ENCODE measurements at regions not wholly inside any gene's neighbourhood (a gene's known extent, or its start where the extent isn't known, plus 50 kb on each side); places are given as distances from the start of the nearest gene placed in this dataset.

DNA sequence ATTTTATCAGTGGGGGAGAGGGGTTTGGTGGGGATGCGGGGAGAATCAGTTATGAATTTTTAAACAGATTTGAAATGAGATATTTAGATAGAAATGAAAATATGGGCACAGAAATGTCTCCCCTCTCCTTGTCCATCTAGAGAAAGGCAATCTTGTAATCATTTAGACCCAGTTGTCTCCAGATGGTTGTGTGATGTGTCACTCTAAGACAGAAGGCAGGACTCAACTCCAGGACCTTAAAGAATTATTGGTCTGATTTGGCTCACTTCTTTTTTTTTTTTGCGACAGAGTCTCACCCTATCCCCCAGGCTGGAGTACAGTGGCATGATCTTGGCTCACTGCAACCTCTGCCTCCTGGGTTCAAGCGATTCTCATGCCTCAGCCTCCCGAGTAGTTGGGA is 77.2 kb downstream of the EOMES start:
- Histone ChIP-seq H3K9ac (ENCODE audit: insufficient read depth in 1 of 2, low read depth in 2 of 2, low read length in 2 of 2) (no peak overlapping the region), H3K79me2 (ENCODE audit: control insufficient read depth, insufficient read depth, low read length) (no peaks in the 10 kb centered on the region), H3K27ac (ENCODE audit: extremely low read depth, low read depth, low read length) (no peak overlapping the region), H3K9me3 (replicated peaks; ENCODE audit: control insufficient read depth, insufficient read depth, low read depth, low read length) (no peaks in the 10 kb centered on the region), H3K36me3 (ENCODE audit: control insufficient read depth, insufficient read depth, low read length) (no peaks in the 10 kb centered on the region), H3K9me1 (ENCODE audit: control insufficient read depth, insufficient read depth, low read length) (no peaks in the 10 kb centered on the region), H3K4me2 (ENCODE audit: insufficient read depth, low read length) (no peak overlapping the region), H4K20me1 (replicated peaks; ENCODE audit: control insufficient read depth, insufficient read depth, low read length) (no peaks in the 10 kb centered on the region), H3K4me3 (no peak overlapping the region), H3K27me3 (ENCODE audit: control insufficient read depth in 2 of 2, insufficient read depth in 2 of 2, low read length in 2 of 2) (no peaks in the 10 kb centered on the region), H3K4me1 (replicated peaks in 1 of 2; ENCODE audit: control insufficient read depth in 2 of 2, insufficient read depth in 2 of 2, low read length in 2 of 2) (no peaks in the 10 kb centered on the region), H2AFZ (ENCODE audit: low read depth, low read length) (no peak overlapping the region)
- POLR2A ChIA-PET, result no interaction called here
- FAIRE-seq (no peak), ATAC-seq (no peak), DNase-seq (ENCODE audit: extremely low read depth in 1 of 4, low spot score in 3 of 4) (no peak)
- CTCF ChIA-PET (ENCODE audit: low intra/inter-chr PET ratio), result no interaction called here
- WGBS (ENCODE audit: insufficient coverage, low coverage, missing lambda C conversion rate), result 0% methylated on average over 4 of the region's 4 CpGs
- in situ Hi-C loops (cut with MboI) (no loop called here), intact Hi-C loops (cut with micrococcal nuclease) (no loop called here)
- TF ChIP-seq ZNF431 (CRISPR knock-in tag; IDR thresholded peaks at IDR 0.05) (no peak), ZNF3 (CRISPR knock-in tag; IDR thresholded peaks at IDR 0.05) (no peak), CBFA2T3 (IDR thresholded peaks at IDR 0.05) (no peak), SMARCE1 (IDR thresholded peaks at IDR 0.05) (no peak), YY1 (IDR thresholded peaks at IDR 0.05; ENCODE audit: borderline replicate concordance in 1 of 3, control insufficient read depth in 1 of 3, extremely low read depth in 1 of 3, insufficient read depth in 3 of 3, insufficient read length in 1 of 3, insufficient replicate concordance in 2 of 3, low read depth in 1 of 3, low read length in 2 of 3) (no peak), RB1 (IDR thresholded peaks at IDR 0.05; ENCODE audit: low read depth) (no peak)
- TF ChIP-seq, protein P1, sequence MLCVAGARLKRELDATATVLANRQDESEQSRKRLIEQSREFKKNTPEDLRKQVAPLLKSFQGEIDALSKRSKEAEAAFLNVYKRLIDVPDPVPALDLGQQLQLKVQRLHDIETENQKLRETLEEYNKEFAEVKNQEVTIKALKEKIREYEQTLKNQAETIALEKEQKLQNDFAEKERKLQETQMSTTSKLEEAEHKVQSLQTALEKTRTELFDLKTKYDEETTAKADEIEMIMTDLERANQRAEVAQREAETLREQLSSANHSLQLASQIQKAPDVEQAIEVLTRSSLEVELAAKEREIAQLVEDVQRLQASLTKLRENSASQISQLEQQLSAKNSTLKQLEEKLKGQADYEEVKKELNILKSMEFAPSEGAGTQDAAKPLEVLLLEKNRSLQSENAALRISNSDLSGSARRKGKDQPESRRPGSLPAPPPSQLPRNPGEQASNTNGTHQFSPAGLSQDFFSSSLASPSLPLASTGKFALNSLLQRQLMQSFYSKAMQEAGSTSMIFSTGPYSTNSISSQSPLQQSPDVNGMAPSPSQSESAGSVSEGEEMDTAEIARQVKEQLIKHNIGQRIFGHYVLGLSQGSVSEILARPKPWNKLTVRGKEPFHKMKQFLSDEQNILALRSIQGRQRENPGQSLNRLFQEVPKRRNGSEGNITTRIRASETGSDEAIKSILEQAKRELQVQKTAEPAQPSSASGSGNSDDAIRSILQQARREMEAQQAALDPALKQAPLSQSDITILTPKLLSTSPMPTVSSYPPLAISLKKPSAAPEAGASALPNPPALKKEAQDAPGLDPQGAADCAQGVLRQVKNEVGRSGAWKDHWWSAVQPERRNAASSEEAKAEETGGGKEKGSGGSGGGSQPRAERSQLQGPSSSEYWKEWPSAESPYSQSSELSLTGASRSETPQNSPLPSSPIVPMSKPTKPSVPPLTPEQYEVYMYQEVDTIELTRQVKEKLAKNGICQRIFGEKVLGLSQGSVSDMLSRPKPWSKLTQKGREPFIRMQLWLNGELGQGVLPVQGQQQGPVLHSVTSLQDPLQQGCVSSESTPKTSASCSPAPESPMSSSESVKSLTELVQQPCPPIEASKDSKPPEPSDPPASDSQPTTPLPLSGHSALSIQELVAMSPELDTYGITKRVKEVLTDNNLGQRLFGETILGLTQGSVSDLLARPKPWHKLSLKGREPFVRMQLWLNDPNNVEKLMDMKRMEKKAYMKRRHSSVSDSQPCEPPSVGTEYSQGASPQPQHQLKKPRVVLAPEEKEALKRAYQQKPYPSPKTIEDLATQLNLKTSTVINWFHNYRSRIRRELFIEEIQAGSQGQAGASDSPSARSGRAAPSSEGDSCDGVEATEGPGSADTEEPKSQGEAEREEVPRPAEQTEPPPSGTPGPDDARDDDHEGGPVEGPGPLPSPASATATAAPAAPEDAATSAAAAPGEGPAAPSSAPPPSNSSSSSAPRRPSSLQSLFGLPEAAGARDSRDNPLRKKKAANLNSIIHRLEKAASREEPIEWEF (CRISPR knock-in tag; IDR thresholded peaks at IDR 0.05), result no peak
- TF ChIP-seq, protein P2, sequence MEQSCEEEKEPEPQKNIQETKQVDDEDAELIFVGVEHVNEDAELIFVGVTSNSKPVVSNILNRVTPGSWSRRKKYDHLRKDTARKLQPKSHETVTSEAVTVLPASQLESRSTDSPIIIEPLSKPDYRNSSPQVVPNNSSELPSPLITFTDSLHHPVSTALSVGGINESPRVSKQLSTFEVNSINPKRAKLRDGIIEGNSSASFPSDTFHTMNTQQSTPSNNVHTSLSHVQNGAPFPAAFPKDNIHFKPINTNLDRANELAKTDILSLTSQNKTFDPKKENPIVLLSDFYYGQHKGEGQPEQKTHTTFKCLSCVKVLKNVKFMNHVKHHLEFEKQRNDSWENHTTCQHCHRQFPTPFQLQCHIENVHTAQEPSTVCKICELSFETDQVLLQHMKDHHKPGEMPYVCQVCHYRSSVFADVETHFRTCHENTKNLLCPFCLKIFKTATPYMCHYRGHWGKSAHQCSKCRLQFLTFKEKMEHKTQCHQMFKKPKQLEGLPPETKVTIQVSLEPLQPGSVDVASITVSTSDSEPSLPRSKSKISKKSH (CRISPR knock-in tag; IDR thresholded peaks at IDR 0.05), result no peak
- no TSS peak for BruUV-seq (replicated peaks)
